ENCODE measurements at regions not wholly inside any gene's neighbourhood (a gene's known extent, or its start where the extent isn't known, plus 50 kb on each side); places are given as distances from the start of the nearest gene placed in this dataset.

GRCh38 chr10:123381224-123381623 lies 227.0 kb downstream of the BUB3 start:
- in situ Hi-C loops (cut with HindIII; ENCODE audit: low pct_ligation_motif_present, low sequenced_read_pairs) = no loop called here
- TF ChIP-seq CTCF (IDR thresholded peaks at IDR 0.05; ENCODE audit: low read depth, low read length, missing control alignments) = no peak
- DNase-seq = no peak
- Histone ChIP-seq H3K27me3 (replicated peaks) (no peaks in the 10 kb centered on the region), H3K36me3 (replicated peaks) (no peaks in the 10 kb centered on the region), H3K4me3 (ENCODE audit: low read depth, low read length) (no peak overlapping the region), H3K27ac (no peak overlapping the region)

GRCh38 chr10:123382491-123382890 lies 228.3 kb downstream of the BUB3 start:
- no peak overlapping the region for H3K27ac ChIP-seq
- no peak overlapping the region for H3K4me3 ChIP-seq (ENCODE audit: low read depth, low read length)
- no peak for TF ChIP-seq CTCF (IDR thresholded peaks at IDR 0.05; ENCODE audit: low read depth, low read length, missing control alignments)
- H3K36me3 ChIP-seq (replicated peaks) = no peaks in the 10 kb centered on the region
- H3K27me3 ChIP-seq (replicated peaks) = no peaks in the 10 kb centered on the region
- in situ Hi-C loops (cut with HindIII; ENCODE audit: low pct_ligation_motif_present, low sequenced_read_pairs) = no loop called here
- DNase-seq = no peak

GRCh38 chr10:123385508-123386080 lies 231.4 kb downstream of the BUB3 start:
- in situ Hi-C loops (cut with HindIII; ENCODE audit: low pct_ligation_motif_present, low sequenced_read_pairs) = no loop called here

GRCh38 chr10:123389520-123389919 lies 235.3 kb downstream of the BUB3 start:
- no peak overlapping the region for H3K4me3 ChIP-seq (ENCODE audit: low read depth, low read length)
- H3K27me3 ChIP-seq (replicated peaks) = no peaks in the 10 kb centered on the region
- TF ChIP-seq CTCF (IDR thresholded peaks at IDR 0.05; ENCODE audit: low read depth, low read length, missing control alignments) = no peak
- no peak overlapping the region for H3K27ac ChIP-seq
- no peak for DNase-seq
- in situ Hi-C loops (cut with HindIII; ENCODE audit: low pct_ligation_motif_present, low sequenced_read_pairs) = no loop called here
- H3K36me3 ChIP-seq (replicated peaks) = no peaks in the 10 kb centered on the region

More at GRCh38 chr10:123385508-123386080, 231.4 kb downstream of the BUB3 start:
- Histone ChIP-seq H3K4me3 (ENCODE audit: low read depth, low read length) (no peak overlapping the region), H3K27me3 (replicated peaks) (no peaks in the 10 kb centered on the region), H3K36me3 (replicated peaks) (no peaks in the 10 kb centered on the region), H3K27ac (no peak overlapping the region)
- DNase-seq = no peak
- TF ChIP-seq CTCF (IDR thresholded peaks at IDR 0.05; ENCODE audit: low read depth, low read length, missing control alignments) = no peak

GRCh38 chr10:123390332-123390731 lies 236.1 kb downstream of the BUB3 start:
- in situ Hi-C loops (cut with HindIII; ENCODE audit: low pct_ligation_motif_present, low sequenced_read_pairs) = no loop called here
- no peak for DNase-seq
- Histone ChIP-seq H3K27me3 (replicated peaks) (no peaks in the 10 kb centered on the region), H3K4me3 (ENCODE audit: low read depth, low read length) (no peak overlapping the region), H3K36me3 (replicated peaks) (no peaks in the 10 kb centered on the region), H3K27ac (no peak overlapping the region)
- TF ChIP-seq CTCF (IDR thresholded peaks at IDR 0.05; ENCODE audit: low read depth, low read length, missing control alignments) = no peak

GRCh38 chr10:123390874-123391273 lies 236.7 kb downstream of the BUB3 start:
- TF ChIP-seq CTCF (IDR thresholded peaks at IDR 0.05; ENCODE audit: low read depth, low read length, missing control alignments) = no peak
- H3K27me3 ChIP-seq (replicated peaks) = no peaks in the 10 kb centered on the region

More at GRCh38 chr10:123390874-123391273, 236.7 kb downstream of the BUB3 start:
- DNase-seq = no peak
- no peaks in the 10 kb centered on the region for H3K36me3 ChIP-seq (replicated peaks)
- in situ Hi-C loops (cut with HindIII; ENCODE audit: low pct_ligation_motif_present, low sequenced_read_pairs) = no loop called here
- no peak overlapping the region for H3K4me3 ChIP-seq (ENCODE audit: low read depth, low read length)
- H3K27ac ChIP-seq = no peak overlapping the region

Measured in brain microvascular endothelial cell (primary cell).